ENCODE measurements at regions not wholly inside any gene's neighbourhood (a gene's known extent, or its start where the extent isn't known, plus 50 kb on each side); places are given as distances from the start of the nearest gene placed in this dataset.
A peak's percentile ranks its signal among the peaks of the same experiment; 100 is the strongest.

- no peak for DNase-seq (ENCODE audit: low read depth)
Observed at GRCh38 chr6:156725712-156726111, 51.5 kb upstream of the ARID1B start.

DNA sequence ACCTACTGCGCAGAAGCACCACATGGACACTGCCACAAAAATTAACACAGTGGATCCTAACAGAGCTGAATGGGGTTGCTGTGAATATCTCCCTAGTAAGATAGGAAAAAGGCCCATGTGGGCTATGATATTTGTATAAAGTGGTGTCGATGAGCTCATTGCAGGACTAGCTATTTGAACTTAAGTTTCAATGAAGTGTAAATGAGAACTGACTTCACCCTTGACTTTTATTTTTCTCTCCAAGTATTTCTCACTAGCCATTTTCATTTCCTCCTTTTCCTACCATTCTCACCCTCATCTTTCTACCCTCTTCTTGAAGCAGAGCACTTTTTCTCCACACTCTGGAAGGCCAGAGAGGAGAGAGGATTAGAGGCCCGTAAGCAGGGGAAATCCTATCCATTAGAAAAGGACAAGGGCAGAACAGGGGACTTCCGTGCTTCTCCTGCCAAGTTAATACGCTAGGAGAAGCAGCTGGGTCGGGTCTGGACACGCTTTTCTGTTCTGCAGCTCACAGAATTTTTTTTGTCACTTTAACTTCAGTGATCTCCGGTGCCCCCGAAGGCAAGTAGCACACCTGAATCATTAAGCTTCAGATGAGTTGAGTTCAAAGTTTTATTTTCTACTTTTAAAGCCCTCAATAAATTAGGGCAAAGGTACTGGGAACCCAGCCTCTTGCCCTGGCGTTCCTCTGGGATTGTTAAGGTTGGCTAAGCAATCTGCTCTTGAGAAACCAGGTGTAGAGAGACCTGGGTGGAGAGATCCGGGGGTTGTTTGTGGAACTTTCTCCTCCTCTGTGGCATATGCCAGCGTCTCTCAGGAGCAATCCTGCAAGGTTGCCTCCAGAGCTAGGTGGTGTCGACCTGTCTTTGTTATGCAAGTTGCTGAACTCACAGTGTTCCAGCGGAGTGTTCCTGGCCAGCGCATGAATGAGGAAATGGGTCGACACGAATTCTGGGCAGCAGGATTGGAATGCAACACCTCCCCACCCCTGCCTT lies 56.2 kb upstream of the ARID1B start:
- no peak for DNase-seq (ENCODE audit: low read depth)

DNA sequence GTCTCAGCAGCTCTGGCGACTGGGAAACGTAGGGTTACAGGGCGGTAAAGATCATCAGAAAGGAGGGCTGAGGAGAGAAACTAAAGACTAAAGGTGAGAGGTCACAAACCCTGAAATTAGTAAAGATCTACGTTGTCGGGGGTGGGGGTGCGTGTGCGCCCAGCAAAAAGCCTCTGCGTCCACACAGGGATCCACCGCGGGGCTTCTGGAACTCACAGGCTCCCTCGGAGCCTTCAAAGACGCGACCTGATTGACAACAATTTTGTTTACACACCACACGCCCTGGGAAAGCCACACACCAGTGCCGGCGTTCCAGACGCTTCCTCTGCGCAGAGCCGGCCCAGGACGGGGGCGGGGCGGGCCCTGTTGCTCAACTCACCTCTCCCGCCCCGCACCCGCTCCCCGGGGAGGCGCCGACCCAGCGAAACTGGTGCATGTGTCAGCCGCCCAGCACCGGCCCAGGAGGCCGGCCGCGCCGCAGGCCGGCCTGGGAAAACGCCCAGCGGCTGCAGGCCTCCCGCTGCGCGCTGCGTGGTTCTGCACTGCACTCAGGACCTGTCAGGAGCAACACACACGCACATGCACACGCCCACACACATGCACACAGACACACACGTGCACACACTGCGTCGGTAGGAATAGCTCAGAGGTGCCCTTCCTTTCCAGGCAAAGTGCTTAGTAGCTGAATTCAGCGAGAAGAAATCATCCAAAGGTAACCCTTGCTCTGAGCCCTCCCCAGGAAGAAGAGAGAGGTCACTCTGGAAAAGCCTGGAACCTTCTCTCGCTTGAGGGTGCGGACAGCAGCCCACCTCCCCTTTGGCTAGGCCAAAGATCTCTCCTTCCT lies 57.2 kb upstream of the ARID1B start:
- DNase-seq (ENCODE audit: low read depth) = peak; percentile 55

DNA sequence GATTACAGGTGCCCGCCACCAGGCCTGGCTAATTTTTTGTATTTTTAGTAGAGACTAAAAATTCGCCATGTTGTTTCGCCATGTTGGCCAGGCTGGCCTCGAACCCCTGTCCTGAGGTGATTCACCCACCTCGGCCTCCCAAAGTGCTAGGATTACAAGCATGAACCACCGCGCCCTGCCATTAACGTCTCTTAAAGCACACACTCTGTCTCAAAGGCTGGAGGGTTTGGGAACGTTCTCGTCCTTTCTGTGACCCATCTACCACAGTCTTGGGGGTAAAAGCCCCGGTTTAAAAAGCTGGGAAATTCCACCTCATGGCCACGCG lies 57.8 kb upstream of the ARID1B start:
- no peak for DNase-seq (ENCODE audit: low read depth)

DNA sequence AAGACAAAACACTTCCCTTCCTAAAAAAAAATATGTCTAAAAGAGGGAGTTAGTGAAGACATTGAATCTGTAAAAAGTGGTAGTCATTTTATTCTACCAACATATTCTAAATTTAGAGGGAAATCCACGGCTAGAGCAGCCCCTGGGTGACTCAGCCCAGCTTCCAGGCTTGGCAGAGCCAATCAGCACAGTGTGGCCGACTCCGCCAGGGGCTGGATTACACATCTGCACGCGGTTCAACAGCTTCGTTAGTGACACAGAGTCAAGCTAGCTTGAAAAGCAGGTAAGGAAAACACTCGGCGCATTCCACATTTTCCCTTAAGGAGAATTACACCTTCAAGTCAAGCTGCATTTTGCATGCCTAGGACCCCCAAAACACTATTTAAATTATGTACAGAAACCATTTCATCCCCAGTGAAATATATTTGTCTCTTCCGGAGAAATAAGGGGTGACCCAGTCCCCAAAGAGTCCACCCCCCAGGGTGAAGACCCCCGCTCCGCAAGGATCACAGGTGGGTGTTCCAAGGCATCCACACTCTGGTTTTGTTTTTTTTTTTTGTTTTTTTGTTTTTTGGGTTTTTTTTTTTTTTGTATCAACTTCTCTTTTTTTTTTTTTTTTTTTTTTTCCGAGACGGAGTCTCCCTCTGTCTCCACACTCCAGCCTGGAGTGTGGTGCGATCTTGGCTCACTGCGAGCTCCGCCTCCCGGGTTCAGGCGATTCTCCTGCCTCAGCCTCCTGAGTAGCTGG lies 58.4 kb upstream of the ARID1B start:
- DNase-seq (ENCODE audit: low read depth) = no peak

DNA sequence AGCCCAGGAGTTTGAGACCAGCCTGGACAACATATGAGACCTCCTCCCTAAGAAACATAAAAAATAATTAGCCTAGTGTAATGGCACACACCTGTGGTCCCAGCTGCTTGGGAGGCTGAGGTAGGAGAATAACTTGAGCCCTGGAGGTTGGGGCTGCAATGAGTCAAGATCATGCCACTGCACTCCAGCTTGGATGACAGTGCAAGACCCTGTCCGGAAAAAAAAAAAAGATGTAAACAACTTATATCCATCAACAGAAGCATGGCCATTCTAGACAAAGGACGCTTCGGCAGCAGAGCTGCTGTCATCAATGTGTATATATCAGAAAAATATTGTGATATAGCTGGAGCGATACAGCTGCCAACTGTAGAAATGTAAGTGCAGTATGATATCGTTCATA lies 59.6 kb upstream of the ARID1B start:
- no peak for DNase-seq (ENCODE audit: low read depth)

GRCh38 chr6:156715839-156716238 lies 61.3 kb upstream of the ARID1B start:
- DNase-seq (ENCODE audit: low read depth) = no peak

- DNase-seq (ENCODE audit: low read depth) = no peak
Observed at GRCh38 chr6:156713548-156713947, 63.6 kb upstream of the ARID1B start.

- no peak for DNase-seq (ENCODE audit: low read depth)
Observed at GRCh38 chr6:156710479-156710878, 66.7 kb upstream of the ARID1B start.

DNA sequence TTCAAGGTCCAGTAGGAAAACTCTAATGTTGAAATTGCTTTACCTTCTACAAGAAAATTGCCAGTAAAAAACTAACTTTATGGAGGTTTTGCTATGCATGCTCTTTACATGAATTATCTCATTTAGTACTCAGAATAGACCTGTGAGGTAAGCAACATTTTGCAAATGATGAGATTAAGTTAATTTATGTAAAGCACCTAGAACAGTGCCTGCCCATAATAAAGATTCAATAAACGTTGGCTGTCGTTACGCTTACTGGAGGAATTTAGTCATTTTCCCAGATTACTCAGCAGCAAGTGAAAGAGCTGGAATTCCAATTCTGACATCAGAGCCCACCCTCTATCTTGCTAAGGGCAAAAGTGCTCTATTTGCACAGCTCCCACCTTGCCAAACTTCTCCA lies 69.4 kb upstream of the ARID1B start:
- DNase-seq (ENCODE audit: low read depth) = no peak

- no peak for DNase-seq (ENCODE audit: low read depth)
Observed at GRCh38 chr6:156703719-156704118, 73.5 kb upstream of the ARID1B start.

GRCh38 chr6:156701966-156702365 lies 75.2 kb upstream of the ARID1B start:
- DNase-seq (ENCODE audit: low read depth) = no peak

GRCh38 chr6:156700440-156701057 lies 76.6 kb upstream of the ARID1B start:
- no peak for DNase-seq (ENCODE audit: low read depth)

DNA sequence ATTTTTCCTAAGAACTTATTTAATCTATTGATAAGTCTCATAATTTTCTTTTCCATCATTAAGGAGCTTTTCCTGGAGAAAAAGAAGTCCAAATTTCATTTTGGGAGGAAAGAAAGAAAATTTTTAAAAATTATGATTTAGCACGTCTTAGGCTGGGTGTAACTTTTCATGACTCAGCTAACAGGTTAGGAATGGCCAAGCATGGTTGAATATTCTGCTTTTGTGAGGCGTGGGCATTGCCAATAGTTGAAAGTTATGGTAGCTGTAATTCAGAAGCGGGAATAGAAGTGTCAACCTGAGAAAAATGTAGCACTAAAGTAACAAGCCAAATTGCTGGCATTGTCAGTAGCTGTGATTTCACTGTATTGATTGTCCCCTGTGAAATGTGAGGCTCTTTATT lies 77.2 kb upstream of the ARID1B start:
- no peak for DNase-seq (ENCODE audit: low read depth)

- no peak for DNase-seq (ENCODE audit: low read depth)
Observed at GRCh38 chr6:156699017-156699421, 78.2 kb upstream of the ARID1B start.

GRCh38 chr6:156698239-156699016 lies 78.8 kb upstream of the ARID1B start:
- DNase-seq (ENCODE audit: low read depth) = no peak

DNA sequence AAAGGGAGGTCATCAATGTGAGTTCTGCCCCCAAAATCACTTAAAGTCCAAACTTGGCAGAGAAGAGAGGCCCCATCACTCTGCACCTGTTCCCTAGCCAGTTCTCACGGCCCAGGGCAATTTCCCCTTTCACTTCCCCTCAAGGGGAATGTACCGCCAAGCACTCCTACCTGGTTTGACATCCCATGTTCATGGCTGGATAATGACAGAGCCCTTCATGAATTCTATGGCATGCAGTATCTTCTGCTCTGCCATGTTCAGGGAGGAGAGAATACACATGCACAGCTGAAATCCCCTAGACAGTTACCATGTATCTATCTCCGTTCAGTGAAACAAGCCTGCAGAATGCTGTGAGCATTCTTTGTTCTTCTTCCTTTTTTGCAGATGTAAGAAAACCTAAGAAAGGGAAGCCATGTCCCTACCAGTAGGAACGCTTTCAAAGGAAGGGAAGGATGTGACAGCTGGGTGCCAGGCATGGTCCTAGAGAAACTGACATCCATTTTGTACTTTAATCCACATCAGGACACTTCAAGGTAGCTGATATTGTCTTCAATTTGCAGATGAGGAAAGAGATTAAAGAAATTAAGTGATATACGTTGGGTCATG lies 79.8 kb upstream of the ARID1B start:
- DNase-seq (ENCODE audit: low read depth) = no peak

DNA sequence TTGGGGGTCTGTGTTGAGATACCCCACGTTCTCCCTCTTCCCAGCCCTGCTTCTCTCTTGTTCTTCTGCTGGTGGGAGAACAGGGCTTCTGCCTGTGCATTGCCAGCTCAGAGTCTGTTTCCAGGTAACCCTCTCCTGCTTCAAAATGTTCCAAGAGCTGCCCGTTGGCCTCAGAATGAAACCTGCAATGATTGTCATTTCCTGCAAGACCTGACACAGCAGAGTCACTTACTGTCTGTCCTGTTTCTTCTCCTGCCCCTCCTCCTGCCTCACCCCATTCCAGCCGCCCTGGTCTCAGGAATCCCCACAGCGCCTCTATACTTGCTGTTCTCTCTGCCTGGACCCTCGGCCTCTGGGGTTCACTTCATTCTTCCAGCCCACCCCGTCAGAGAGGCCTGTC lies 81.4 kb upstream of the ARID1B start:
- DNase-seq (ENCODE audit: low read depth) = no peak

GRCh38 chr6:156694679-156695078 lies 82.5 kb upstream of the ARID1B start:
- DNase-seq (ENCODE audit: low read depth) = no peak

GRCh38 chr6:156691018-156691417 lies 86.2 kb upstream of the ARID1B start:
- DNase-seq (ENCODE audit: low read depth) = no peak

DNA sequence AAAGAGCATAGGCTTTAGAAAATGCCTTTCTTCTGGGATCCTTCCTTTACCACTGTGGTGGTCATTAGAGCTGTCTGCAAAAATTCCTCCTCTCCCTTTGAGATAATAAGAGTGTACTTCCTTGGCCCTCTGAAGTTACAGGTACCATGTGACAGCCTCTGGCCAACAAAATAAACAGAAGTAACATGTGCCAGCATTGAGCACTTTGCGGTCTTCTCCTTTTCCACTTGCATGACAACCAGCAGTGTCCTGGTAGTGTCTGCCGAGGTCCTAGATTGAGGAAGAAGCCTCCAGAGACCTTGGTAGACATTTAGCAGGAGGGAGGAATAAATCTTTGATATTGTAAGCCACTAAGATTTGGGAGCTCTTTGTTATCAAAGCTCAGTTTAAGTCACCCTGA lies 87.5 kb upstream of the ARID1B start:
- no peak for DNase-seq (ENCODE audit: low read depth)

Data from T-helper 22 cell (primary cell).